ENCODE measurements at regions not wholly inside any gene's neighbourhood (a gene's known extent, or its start where the extent isn't known, plus 50 kb on each side); places are given as distances from the start of the nearest gene placed in this dataset.

GRCh38 chr3:82508-82907, 114.1 kb upstream of the CHL1 start:
- no peak for TF ChIP-seq CTCF (conservative IDR thresholded peaks at IDR 0.05 in 1 of 2, IDR thresholded peaks at IDR 0.05 in 1 of 2; ENCODE audit: extremely low read depth in 1 of 2, insufficient read depth in 1 of 2, low read depth in 1 of 2, low read length in 2 of 2)
- no peak for TF ChIP-seq EZH2 (IDR thresholded peaks at IDR 0.05; ENCODE audit: borderline replicate concordance, low read length)
